ENCODE measurements at regions not wholly inside any gene's neighbourhood (a gene's known extent, or its start where the extent isn't known, plus 50 kb on each side); places are given as distances from the start of the nearest gene placed in this dataset.

GRCh38 chr5:121763665-121764064 lies 88.0 kb upstream of the FTMT start:
- no peaks in the 10 kb centered on the region for H3K27me3 Mint-ChIP-seq (ENCODE audit: low read depth)
- no peaks in the 10 kb centered on the region for H3K9me3 Mint-ChIP-seq
- TF ChIP-seq CTCF (IDR thresholded peaks at IDR 0.05; ENCODE audit: unreplicated experiment in 3 of 3), result no peak
- no peak overlapping the region for H3K27ac Mint-ChIP-seq
- H3K4me3 Mint-ChIP-seq, result no peak overlapping the region
- no peaks in the 10 kb centered on the region for H3K4me1 Mint-ChIP-seq
- H3K36me3 Mint-ChIP-seq (ENCODE audit: low read depth), result no peaks in the 10 kb centered on the region

- Mint-ChIP-seq H3K4me1 (no peaks in the 10 kb centered on the region), H3K36me3 (ENCODE audit: low read depth) (no peaks in the 10 kb centered on the region), H3K9me3 (no peaks in the 10 kb centered on the region), H3K27me3 (ENCODE audit: low read depth) (no peaks in the 10 kb centered on the region), H3K27ac (no peak overlapping the region), H3K4me3 (no peak overlapping the region)
- no peak for TF ChIP-seq CTCF (IDR thresholded peaks at IDR 0.05; ENCODE audit: unreplicated experiment in 3 of 3)
Measured at GRCh38 chr5:121780406-121780805, 71.3 kb upstream of the FTMT start.

- H3K27me3 Mint-ChIP-seq (ENCODE audit: low read depth), result no peaks in the 10 kb centered on the region
- no peaks in the 10 kb centered on the region for H3K9me3 Mint-ChIP-seq
- no peak for TF ChIP-seq CTCF (IDR thresholded peaks at IDR 0.05; ENCODE audit: unreplicated experiment in 3 of 3)
- H3K4me3 Mint-ChIP-seq, result no peak overlapping the region
- H3K36me3 Mint-ChIP-seq (ENCODE audit: low read depth), result no peaks in the 10 kb centered on the region
- H3K4me1 Mint-ChIP-seq, result no peaks in the 10 kb centered on the region
- H3K27ac Mint-ChIP-seq, result no peak overlapping the region
Measured at GRCh38 chr5:121783700-121784099, 68.0 kb upstream of the FTMT start.

- no peaks in the 10 kb centered on the region for H3K27me3 Mint-ChIP-seq (ENCODE audit: low read depth)
- TF ChIP-seq CTCF (IDR thresholded peaks at IDR 0.05; ENCODE audit: unreplicated experiment in 3 of 3), result no peak
- no peaks in the 10 kb centered on the region for H3K36me3 Mint-ChIP-seq (ENCODE audit: low read depth)
- no peaks in the 10 kb centered on the region for H3K4me1 Mint-ChIP-seq
- H3K9me3 Mint-ChIP-seq, result peaks cover 2% of the 10 kb centered on the region
- H3K27ac Mint-ChIP-seq, result no peak overlapping the region
- no peak overlapping the region for H3K4me3 Mint-ChIP-seq
Measured at GRCh38 chr5:121793791-121794190, 57.9 kb upstream of the FTMT start.

GRCh38 chr5:121795511-121795910 lies 56.2 kb upstream of the FTMT start:
- H3K4me1 Mint-ChIP-seq, result no peaks in the 10 kb centered on the region
- H3K4me3 Mint-ChIP-seq, result no peak overlapping the region
- peaks cover 2% of the 10 kb centered on the region for H3K9me3 Mint-ChIP-seq
- no peaks in the 10 kb centered on the region for H3K27me3 Mint-ChIP-seq (ENCODE audit: low read depth)
- no peak for TF ChIP-seq CTCF (IDR thresholded peaks at IDR 0.05; ENCODE audit: unreplicated experiment in 3 of 3)
- no peak overlapping the region for H3K27ac Mint-ChIP-seq
- no peaks in the 10 kb centered on the region for H3K36me3 Mint-ChIP-seq (ENCODE audit: low read depth)

GRCh38 chr5:121797681-121798518 lies 53.8 kb upstream of the FTMT start:
- Mint-ChIP-seq H3K36me3 (ENCODE audit: low read depth) (no peaks in the 10 kb centered on the region), H3K9me3 (no peaks in the 10 kb centered on the region), H3K4me3 (no peak overlapping the region), H3K4me1 (no peaks in the 10 kb centered on the region), H3K27me3 (ENCODE audit: low read depth) (no peaks in the 10 kb centered on the region), H3K27ac (no peak overlapping the region)
- no peak for TF ChIP-seq CTCF (IDR thresholded peaks at IDR 0.05; ENCODE audit: unreplicated experiment in 3 of 3)
